OCI-LY3 (cell line): ENCODE measurements at regions not wholly inside any gene's neighbourhood (a gene's known extent, or its start where the extent isn't known, plus 50 kb on each side); places are given as distances from the start of the nearest gene placed in this dataset.

Experiments used
- H2AFZ ChIP-seq: fragments of 200-600, 300-600 bp; shearing (Covaris generic); 2 replicates; pipeline ENCODE4 v1.6.0; 2014; ENCODE audit warnings: antibody characterized with exemption, low read depth, low read length
- H3K27ac ChIP-seq: fragments of 200-600, 300-600 bp; sonication (generic); 2 replicates; pipeline ENCODE4 v1.5.1; 2014; ENCODE audit warnings: mild to moderate bottlenecking, low read length, moderate library complexity, mixed read lengths
- H3K27me3 ChIP-seq: fragments of 200-600, 300-600 bp; sonication (generic); 2 replicates; pipeline ENCODE4 v1.6.1; 2014; ENCODE audit warnings: low read depth, low read length, mixed read lengths
- H3K36me3 ChIP-seq: fragments of 200-600, 300-600 bp; sonication (generic); replicated peaks from 2 replicates; pipeline ENCODE3; 2014; ENCODE audit warnings: low read depth, low read length, mixed read lengths
- H3K4me1 ChIP-seq: fragments of 300-600, 200-600 bp; sonication (generic); 2 replicates; pipeline ENCODE4 v1.6.1; 2014; ENCODE audit warnings: low read length, mixed read lengths
- H3K4me2 ChIP-seq: fragments of 200-600, 300-600 bp; sonication (generic); 2 replicates; pipeline ENCODE4 v1.6.1; 2014; ENCODE audit warnings: low read length, mixed read lengths
- H3K4me3 ChIP-seq: fragments of 300-600, 200-600 bp; sonication (generic); 2 replicates; pipeline ENCODE4 v1.5.1; 2014; ENCODE audit warnings: antibody characterized with exemption, mild to moderate bottlenecking, low read length, moderate library complexity
- H3K79me2 ChIP-seq: fragments of 300-600, 200-600 bp; shearing (Covaris generic); 2 replicates; pipeline ENCODE4 v1.6.1; 2014; ENCODE audit warnings: mild to moderate bottlenecking, low read length, mixed read lengths
- H3K9ac ChIP-seq: fragments of 300-600, 200-600 bp; shearing (Covaris generic); 2 replicates; pipeline ENCODE4 v1.6.0; 2014; ENCODE audit warnings: mild to moderate bottlenecking, low read length, moderate library complexity
- H3K9me3 ChIP-seq: fragments of 200-600, 300-600 bp; shearing (Covaris generic); 2 replicates; pipeline ENCODE4 v1.6.1; 2014; ENCODE audit warnings: low read length, mixed read lengths; ENCODE audit not compliant: insufficient read depth
- H4K20me1 ChIP-seq: fragments of 200-600, 300-600 bp; sonication (generic); 2 replicates; pipeline ENCODE4 v1.6.1; 2016; ENCODE audit warnings: low read length, mixed read lengths; ENCODE audit not compliant: insufficient read depth
- CTCF ChIP-seq: fragments of 200-600, 300-600 bp; sonication (generic); IDR thresholded peaks from 2 replicates; pipeline ENCODE4 v1.5.1; 2014; ENCODE audit warnings: antibody characterized with exemption, low read length, low read depth
- EZH2phosphoT487 ChIP-seq: fragments of 200-600 bp; shearing (Covaris generic); IDR thresholded peaks from 2 replicates; pipeline ENCODE4 v1.6.1; 2018; ENCODE audit warnings: antibody characterized with exemption, mixed run types, low read depth

- Histone ChIP-seq H4K20me1 (no peaks in the 10 kb centered on the region), H3K9me3 (no peaks in the 10 kb centered on the region), H3K27ac (no peak overlapping the region), H3K79me2 (no peaks in the 10 kb centered on the region), H3K36me3 (no peaks in the 10 kb centered on the region), H3K4me1 (no peaks in the 10 kb centered on the region), H3K4me2 (no peak overlapping the region), H3K27me3 (peaks cover 13% of the 10 kb centered on the region; the same call in 1 of the 2 replicates), H2AFZ (no peak overlapping the region), H3K4me3 (no peak overlapping the region), H3K9ac (no peak overlapping the region)
- TF ChIP-seq EZH2phosphoT487 (no peak), CTCF (no peak)
Observed at GRCh38 chr11:129722529-129722928, 93.1 kb upstream of the TMEM45B start.

GRCh38 chr11:129723146-129723760, 92.4 kb upstream of the TMEM45B start:
- peaks cover 17% of the 10 kb centered on the region; the same call in 1 of the 2 replicates for H3K27me3 ChIP-seq
- TF ChIP-seq EZH2phosphoT487 (no peak), CTCF (no peak)
- no peak overlapping the region for H3K9ac ChIP-seq
- H3K36me3 ChIP-seq, result no peaks in the 10 kb centered on the region
- no peaks in the 10 kb centered on the region for H4K20me1 ChIP-seq
- H3K27ac ChIP-seq, result no peak overlapping the region
- no peaks in the 10 kb centered on the region for H3K79me2 ChIP-seq
- no peaks in the 10 kb centered on the region for H3K9me3 ChIP-seq
- H3K4me1 ChIP-seq, result no peaks in the 10 kb centered on the region
- no peak overlapping the region for H3K4me3 ChIP-seq
- no peak overlapping the region for H3K4me2 ChIP-seq
- no peak overlapping the region for H2AFZ ChIP-seq

GRCh38 chr11:129723761-129724162, 91.9 kb upstream of the TMEM45B start:
- no peak overlapping the region for H2AFZ ChIP-seq
- no peaks in the 10 kb centered on the region for H3K36me3 ChIP-seq
- H3K27ac ChIP-seq, result no peak overlapping the region
- H3K9ac ChIP-seq, result no peak overlapping the region
- no peaks in the 10 kb centered on the region for H4K20me1 ChIP-seq
- no peak for TF ChIP-seq EZH2phosphoT487
- no peak for TF ChIP-seq CTCF
- H3K4me1 ChIP-seq, result no peaks in the 10 kb centered on the region
- no peak overlapping the region for H3K4me2 ChIP-seq
- peaks cover 18% of the 10 kb centered on the region; the same call in 1 of the 2 replicates for H3K27me3 ChIP-seq
- H3K79me2 ChIP-seq, result no peaks in the 10 kb centered on the region
- no peaks in the 10 kb centered on the region for H3K9me3 ChIP-seq
- H3K4me3 ChIP-seq, result no peak overlapping the region

GRCh38 chr11:129724866-129725265, 90.8 kb upstream of the TMEM45B start:
- no peaks in the 10 kb centered on the region for H4K20me1 ChIP-seq
- no peak overlapping the region for H2AFZ ChIP-seq
- H3K36me3 ChIP-seq, result no peaks in the 10 kb centered on the region
- no peak overlapping the region for H3K4me3 ChIP-seq
- H3K9me3 ChIP-seq, result no peaks in the 10 kb centered on the region
- H3K4me1 ChIP-seq, result no peaks in the 10 kb centered on the region
- H3K4me2 ChIP-seq, result no peak overlapping the region
- no peak overlapping the region for H3K9ac ChIP-seq
- TF ChIP-seq EZH2phosphoT487, result no peak
- TF ChIP-seq CTCF, result no peak
- no peak overlapping the region for H3K27ac ChIP-seq
- H3K27me3 ChIP-seq, result peaks cover 18% of the 10 kb centered on the region; the same call in 1 of the 2 replicates
- H3K79me2 ChIP-seq, result no peaks in the 10 kb centered on the region
